GM10266 (cell line): ENCODE measurements at regions not wholly inside any gene's neighbourhood (a gene's known extent, or its start where the extent isn't known, plus 50 kb on each side); places are given as distances from the start of the nearest gene placed in this dataset.

ENCODE experiments used
- DNase-seq: peaks from one replicate; pipeline ENCODE4 v3.0.0; 2012; ENCODE audit errors: extremely low spot score
- CTCF ChIP-seq: IDR thresholded peaks from 2 replicates; pipeline ENCODE4 v1.5.1; 2012; ENCODE audit warnings: mild to moderate bottlenecking, low read depth; ENCODE audit not compliant: control insufficient read depth, insufficient read depth; ENCODE audit errors: missing control alignments

- TF ChIP-seq CTCF = no peak
- no peak for DNase-seq
Measured at GRCh38 chr4:161238033-161238432, 925.8 kb downstream of the FSTL5 start.

- no peak for TF ChIP-seq CTCF
- DNase-seq = no peak
Measured at GRCh38 chr4:161237495-161237894, 926.3 kb downstream of the FSTL5 start.

GRCh38 chr4:161225327-161225726 lies 938.5 kb downstream of the FSTL5 start:
- TF ChIP-seq CTCF = no peak
- DNase-seq = no peak

- DNase-seq = no peak
- TF ChIP-seq CTCF = no peak
Measured at GRCh38 chr4:161222889-161223288, 940.9 kb downstream of the FSTL5 start.

GRCh38 chr4:161208564-161208963 lies 955.2 kb downstream of the FSTL5 start:
- TF ChIP-seq CTCF = no peak
- no peak for DNase-seq

GRCh38 chr4:161206528-161207080 lies 957.2 kb downstream of the FSTL5 start:
- TF ChIP-seq CTCF = no peak
- DNase-seq = no peak

- no peak for DNase-seq
- no peak for TF ChIP-seq CTCF
Measured at GRCh38 chr4:161203865-161204264, 959.9 kb downstream of the FSTL5 start.

- TF ChIP-seq CTCF = no peak
- no peak for DNase-seq
Measured at GRCh38 chr4:161197912-161198311, 965.9 kb downstream of the FSTL5 start.
